SU-DHL-6 (cell line): ENCODE measurements at regions not wholly inside any gene's neighbourhood (a gene's known extent, or its start where the extent isn't known, plus 50 kb on each side); places are given as distances from the start of the nearest gene placed in this dataset.

ENCODE experiments used
- H2AFZ ChIP-seq: fragments of 200-600 bp; sonication (generic); 2 replicates; pipeline ENCODE4 v1.6.1; 2014; ENCODE audit warnings: low read depth, mild to moderate bottlenecking, moderate library complexity, mixed read lengths, antibody characterized with exemption, low read length; ENCODE audit not compliant: severe bottlenecking
- H3F3A ChIP-seq: fragments of 200-600 bp; shearing (Covaris generic); 2 replicates; pipeline ENCODE4 v1.6.0; 2016; ENCODE audit warnings: antibody characterized with exemption, mild to moderate bottlenecking; ENCODE audit not compliant: insufficient read depth
- H3K27ac ChIP-seq: fragments of 200-600 bp; sonication (generic); 2 replicates; pipeline ENCODE4 v1.5.1; 2016; ENCODE audit warnings: low read depth, mild to moderate bottlenecking, low read length, moderate library complexity, mixed read lengths
- H3K27me3 ChIP-seq: fragments of 200-600 bp; sonication (generic), shearing (Covaris generic); 2 replicates; pipeline ENCODE4 v1.6.0; 2014; ENCODE audit warnings: mild to moderate bottlenecking, low read length
- H3K36me3 ChIP-seq: fragments of 200-600 bp; sonication (generic); 2 replicates; pipeline ENCODE4 v1.6.1; 2014; ENCODE audit warnings: mild to moderate bottlenecking, low read length, mixed read lengths
- H3K4me2 ChIP-seq: fragments of 300-600, 200-600 bp; shearing (Covaris generic), sonication (generic); 2 replicates; pipeline ENCODE4 v1.6.0; 2014; ENCODE audit warnings: low read length, low read depth, mild to moderate bottlenecking; ENCODE audit not compliant: poor library complexity, severe bottlenecking
- H3K4me3 ChIP-seq: fragments of 200-600 bp; sonication (generic); 2 replicates; pipeline ENCODE4 v1.5.1; 2014; ENCODE audit warnings: antibody characterized with exemption, low read length, mild to moderate bottlenecking, mixed read lengths; ENCODE audit not compliant: insufficient read depth, poor library complexity, severe bottlenecking
- H3K79me2 ChIP-seq: fragments of 200-600 bp; sonication (generic); 2 replicates; pipeline ENCODE4 v1.6.1; 2014; ENCODE audit warnings: mild to moderate bottlenecking, low read length, moderate library complexity; ENCODE audit not compliant: insufficient read depth
- H3K9ac ChIP-seq: fragments of 200-600 bp; sonication (generic); 2 replicates; pipeline ENCODE4 v1.7.0; 2014; ENCODE audit warnings: mild to moderate bottlenecking, low read length
- H3K9me2 ChIP-seq: fragments of 200-600 bp; sonication (generic); replicated peaks from 2 replicates; pipeline ENCODE4 v1.6.1; 2014; ENCODE audit warnings: low read length; ENCODE audit not compliant: insufficient read depth
- H3K9me3 ChIP-seq: fragments of 200-600 bp; sonication (generic); 2 replicates; pipeline ENCODE4 v1.6.1; 2014; ENCODE audit warnings: low read length, mixed read lengths; ENCODE audit not compliant: insufficient read depth
- H4K20me1 ChIP-seq: fragments of 200-600 bp; sonication (generic); 2 replicates; pipeline ENCODE4 v1.6.1; 2014; ENCODE audit warnings: low read depth, mild to moderate bottlenecking, antibody characterized with exemption, low read length, moderate library complexity, mixed read lengths
- CTCF ChIP-seq: fragments of 200-600 bp; sonication (generic); IDR thresholded peaks from one replicate; pipeline ENCODE4 v1.5.1; 2017; ENCODE audit warnings: antibody characterized with exemption, mild to moderate bottlenecking, low read length, moderate library complexity; ENCODE audit not compliant: insufficient read depth, poor library complexity, severe bottlenecking
- EZH2phosphoT487 ChIP-seq: fragments of 200-600 bp; sonication (generic), shearing (Covaris generic); conservative IDR thresholded peaks from 2 replicates; pipeline ENCODE4 v1.6.1; 2018; ENCODE audit warnings: mild to moderate bottlenecking, antibody characterized with exemption, low read length, moderate library complexity, mixed read lengths

- Histone ChIP-seq H3F3A (no peaks in the 10 kb centered on the region), H3K36me3 (no peaks in the 10 kb centered on the region), H3K27me3 (no peaks in the 10 kb centered on the region), H3K9ac (no peak overlapping the region), H3K9me3 (no peaks in the 10 kb centered on the region), H3K9me2 (no peaks in the 10 kb centered on the region), H2AFZ (no peak overlapping the region), H3K4me3 (no peak overlapping the region), H3K27ac (no peak overlapping the region), H3K79me2 (no peaks in the 10 kb centered on the region), H3K4me2 (no peak overlapping the region), H4K20me1 (no peaks in the 10 kb centered on the region)
- no peak for TF ChIP-seq EZH2phosphoT487
- no peak for TF ChIP-seq CTCF
These were observed 211.0 kb downstream of the CEMIP2 start for GRCh38 chr9:71557310-71557709.

- H3K9me2 ChIP-seq, result no peaks in the 10 kb centered on the region
- H4K20me1 ChIP-seq, result no peaks in the 10 kb centered on the region
- H3K36me3 ChIP-seq, result no peaks in the 10 kb centered on the region
- H3K4me3 ChIP-seq, result no peak overlapping the region
- H3K9ac ChIP-seq, result no peak overlapping the region
- H3K4me2 ChIP-seq, result no peak overlapping the region
- no peak for TF ChIP-seq EZH2phosphoT487
- TF ChIP-seq CTCF, result no peak
- no peak overlapping the region for H3K27ac ChIP-seq
- H3K79me2 ChIP-seq, result no peaks in the 10 kb centered on the region
- no peaks in the 10 kb centered on the region for H3K9me3 ChIP-seq
- no peaks in the 10 kb centered on the region for H3F3A ChIP-seq
- H2AFZ ChIP-seq, result no peak overlapping the region
- H3K27me3 ChIP-seq, result no peaks in the 10 kb centered on the region
These were observed 215.8 kb downstream of the CEMIP2 start for GRCh38 chr9:71552480-71552879.

GRCh38 chr9:71549023-71549422 lies 219.3 kb downstream of the CEMIP2 start:
- H3K9me3 ChIP-seq, result no peaks in the 10 kb centered on the region
- H3K27ac ChIP-seq, result no peak overlapping the region
- no peak overlapping the region for H3K4me2 ChIP-seq
- H3K9ac ChIP-seq, result no peak overlapping the region
- no peaks in the 10 kb centered on the region for H3K36me3 ChIP-seq
- H3K79me2 ChIP-seq, result no peaks in the 10 kb centered on the region
- H3K9me2 ChIP-seq, result no peaks in the 10 kb centered on the region
- H3K27me3 ChIP-seq, result no peaks in the 10 kb centered on the region
- H2AFZ ChIP-seq, result no peak overlapping the region
- H4K20me1 ChIP-seq, result no peaks in the 10 kb centered on the region
- H3K4me3 ChIP-seq, result no peak overlapping the region
- no peak for TF ChIP-seq CTCF
- no peak for TF ChIP-seq EZH2phosphoT487
- no peaks in the 10 kb centered on the region for H3F3A ChIP-seq

GRCh38 chr9:71544464-71544863 lies 223.8 kb downstream of the CEMIP2 start:
- H3K79me2 ChIP-seq, result no peaks in the 10 kb centered on the region
- no peak overlapping the region for H2AFZ ChIP-seq
- no peaks in the 10 kb centered on the region for H3K9me2 ChIP-seq
- H4K20me1 ChIP-seq, result no peaks in the 10 kb centered on the region
- H3K4me2 ChIP-seq, result no peak overlapping the region
- H3K36me3 ChIP-seq, result no peaks in the 10 kb centered on the region
- H3F3A ChIP-seq, result no peaks in the 10 kb centered on the region
- H3K4me3 ChIP-seq, result no peak overlapping the region
- no peaks in the 10 kb centered on the region for H3K27me3 ChIP-seq
- no peak overlapping the region for H3K27ac ChIP-seq
- TF ChIP-seq EZH2phosphoT487 (no peak), CTCF (no peak)
- H3K9me3 ChIP-seq, result no peaks in the 10 kb centered on the region
- no peak overlapping the region for H3K9ac ChIP-seq
